Right kidney (tissue), 1 donor: ENCODE measurements at regions not wholly inside any gene's neighbourhood (a gene's known extent, or its start where the extent isn't known, plus 50 kb on each side); places are given as distances from the start of the nearest gene placed in this dataset.
"Not testable (repeated sequence)": the region's sequence is repeated elsewhere in the genome, so short reads cannot be mapped to it uniquely, and the experiment has no call there.

Experiments used
- DNase-seq: peaks from one replicate; pipeline ENCODE4 v3.0.0-alpha.2; 2016

- no peak for DNase-seq
Observed at GRCh38 chr9:31028137-31028536, 1356.3 kb upstream of the ACO1 start.

GRCh38 chr9:31030741-31031202 is 1353.7 kb upstream of the ACO1 start:
- DNase-seq: no peak

DNA sequence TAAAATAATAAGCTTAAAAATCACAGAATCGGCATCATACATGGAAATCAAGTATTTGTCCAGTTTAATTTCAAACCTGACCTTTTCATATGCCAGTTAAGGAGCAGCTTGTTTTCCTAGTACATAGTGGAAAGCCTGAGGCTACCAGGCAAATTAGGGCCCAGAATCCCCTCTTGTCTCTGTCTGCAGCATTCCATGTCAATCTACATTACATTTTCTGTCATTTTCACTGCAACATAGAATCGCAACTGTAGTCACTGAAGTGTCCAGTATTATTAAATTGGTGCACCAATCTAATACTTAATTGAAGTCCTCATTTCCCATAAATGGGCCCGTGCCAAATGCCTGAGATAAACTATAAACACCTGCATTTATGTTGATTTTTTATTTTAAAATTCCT is 1352.2 kb upstream of the ACO1 start:
- DNase-seq: no peak

GRCh38 chr9:31034311-31034710 is 1350.1 kb upstream of the ACO1 start:
- no peak for DNase-seq

DNA sequence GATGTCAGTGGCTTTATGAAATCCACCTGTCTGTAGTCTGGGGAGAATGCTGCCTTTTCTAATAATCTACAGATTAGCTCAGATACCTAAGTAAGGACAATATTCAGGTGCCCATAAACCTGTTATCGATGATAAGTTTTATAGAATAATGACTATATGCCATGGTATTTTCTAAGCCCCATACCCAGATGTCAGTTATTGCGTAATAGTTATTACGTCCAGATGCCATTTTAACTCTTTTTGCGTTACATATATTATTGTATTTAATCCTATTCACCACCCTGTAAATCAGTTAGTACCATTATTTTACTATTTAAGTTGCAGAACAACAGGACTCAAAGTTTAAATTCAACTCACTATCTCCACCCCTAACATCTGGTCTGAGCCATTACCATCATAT is 1343.9 kb upstream of the ACO1 start:
- DNase-seq: no peak

GRCh38 chr9:31045810-31046209 is 1338.6 kb upstream of the ACO1 start:
- DNase-seq: no peak

DNA sequence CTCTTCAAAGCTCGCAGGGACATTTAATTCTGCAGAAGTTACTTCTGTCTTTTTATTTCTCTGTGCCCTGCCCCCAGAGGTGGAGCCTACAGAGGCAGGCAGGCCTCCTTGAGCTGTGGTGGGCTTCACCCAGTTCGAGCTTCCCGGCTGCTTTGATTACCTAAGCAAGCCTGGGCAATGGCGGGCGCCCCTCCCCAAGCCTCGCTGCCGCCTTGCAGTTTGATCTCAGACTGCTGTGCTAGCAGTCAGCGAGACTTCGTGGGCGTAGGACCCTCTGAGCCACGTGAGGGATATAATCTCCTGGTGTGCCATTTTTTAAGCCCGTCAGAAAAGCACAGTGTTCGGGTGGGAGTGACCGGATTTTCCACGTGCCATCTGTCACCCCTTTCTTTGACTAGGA is 1322.9 kb upstream of the ACO1 start:
- DNase-seq: not testable (repeated sequence)

DNA sequence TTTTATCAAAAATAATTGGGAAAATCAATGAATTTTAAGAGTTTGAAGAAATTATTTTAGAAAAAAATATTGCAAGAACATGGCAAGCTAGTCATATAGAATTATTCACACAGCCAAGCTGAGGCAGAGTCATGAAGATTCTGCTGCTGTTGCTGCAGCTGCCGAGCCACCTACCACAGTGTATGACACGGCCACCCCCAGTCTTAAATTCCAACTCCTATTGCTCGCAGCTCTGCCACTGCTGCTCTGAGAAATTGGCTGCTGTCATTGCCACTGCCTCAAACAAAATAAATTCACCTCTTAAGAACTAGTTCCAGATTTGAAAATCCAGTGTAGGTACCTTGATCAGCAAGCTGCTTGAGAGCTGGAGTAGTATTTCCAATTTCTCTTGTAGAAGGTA is 1318.8 kb upstream of the ACO1 start:
- no peak for DNase-seq

DNA sequence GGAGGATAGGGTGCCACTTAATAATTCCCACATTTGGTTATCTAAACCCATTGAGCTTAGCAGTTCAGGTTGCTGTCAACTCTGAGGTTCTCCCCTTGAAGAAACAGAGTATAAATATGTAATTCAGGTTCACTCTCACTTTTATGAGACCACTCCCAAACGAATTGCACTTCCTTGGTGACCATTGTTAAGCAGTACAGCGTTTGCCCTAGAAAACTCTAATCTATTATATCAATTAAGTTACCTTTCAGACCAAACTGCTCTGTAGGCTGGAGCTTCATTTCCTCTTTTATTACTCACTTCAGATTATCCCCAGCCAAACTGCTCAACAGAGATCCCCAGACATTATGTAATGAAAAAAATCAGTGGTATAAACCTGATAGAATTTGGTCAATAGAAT is 1317.0 kb upstream of the ACO1 start:
- DNase-seq: no peak

DNA sequence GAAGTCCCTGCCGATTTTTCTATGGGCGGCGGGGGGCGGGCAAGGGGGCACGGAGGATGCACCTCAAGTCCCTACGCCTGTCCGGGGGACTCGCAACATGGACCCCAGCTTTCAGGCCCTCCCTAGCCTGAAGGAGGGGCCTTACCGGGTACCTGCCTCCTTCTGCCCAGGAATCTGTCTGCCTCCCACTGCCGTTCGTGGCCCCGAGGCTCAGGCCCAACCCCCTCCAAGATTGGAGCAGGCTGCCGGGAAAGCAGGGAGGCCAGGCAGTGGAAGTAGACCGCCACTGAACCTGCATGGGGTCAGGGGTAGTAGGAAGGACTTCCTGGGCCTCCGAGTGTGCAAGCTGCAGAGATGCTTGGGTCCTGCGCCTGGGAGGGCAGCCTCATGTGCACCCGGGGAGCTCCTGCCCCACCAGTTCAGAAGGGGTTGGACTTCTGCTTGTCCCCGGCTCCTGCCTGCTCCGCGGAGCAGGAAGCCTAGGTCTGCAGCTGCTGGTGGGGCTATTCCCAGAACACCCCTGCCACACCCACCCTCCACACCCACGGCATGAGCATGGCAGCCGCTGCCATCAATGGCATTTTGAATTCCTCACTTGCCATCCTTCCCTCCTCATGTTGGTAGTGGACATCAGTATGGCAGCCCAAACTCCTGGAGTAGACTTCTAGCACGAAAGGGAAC is 1312.7 kb upstream of the ACO1 start:
- DNase-seq: no peak

GRCh38 chr9:31078175-31078574 is 1306.3 kb upstream of the ACO1 start:
- no peak for DNase-seq

DNA sequence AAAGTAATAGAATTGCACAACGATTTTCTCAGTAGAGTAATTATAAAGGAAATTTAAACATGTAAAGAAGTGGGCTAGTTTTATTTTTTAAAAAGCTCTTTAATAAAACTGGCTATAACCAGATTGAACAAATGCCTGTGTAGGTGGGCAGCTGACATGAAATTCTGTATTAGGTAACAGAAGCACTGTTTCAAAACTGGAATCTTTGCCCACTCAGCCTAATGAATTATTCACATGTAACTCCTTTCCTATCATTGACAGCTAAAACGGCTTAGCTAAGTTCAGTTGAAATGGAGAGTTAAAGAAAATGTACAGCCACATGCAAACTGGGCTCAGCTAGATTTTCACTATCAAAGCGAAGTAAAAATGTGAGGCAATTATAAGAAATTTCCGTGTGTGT is 1300.1 kb upstream of the ACO1 start:
- no peak for DNase-seq

GRCh38 chr9:31089549-31090221 is 1294.8 kb upstream of the ACO1 start:
- DNase-seq: no peak

DNA sequence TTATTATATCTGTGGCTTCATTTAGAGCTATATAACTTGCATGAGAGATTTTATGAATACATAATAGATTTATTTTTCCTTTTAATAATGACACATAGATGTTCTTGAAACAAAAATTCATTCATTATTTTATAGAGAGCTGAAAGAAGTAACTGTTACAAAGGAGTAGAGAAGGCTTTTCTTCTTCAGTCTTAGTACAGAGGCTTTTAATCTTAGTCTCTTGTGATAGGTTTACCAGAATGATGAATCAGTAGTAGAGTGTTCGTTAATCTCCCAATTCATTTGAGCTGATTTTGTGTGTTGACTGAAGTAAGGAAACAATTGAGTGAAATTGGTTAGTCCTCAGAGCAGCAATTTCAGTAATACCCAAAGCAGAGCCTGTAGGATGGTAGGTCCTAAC is 1284.1 kb upstream of the ACO1 start:
- no peak for DNase-seq

- no peak for DNase-seq
Observed at GRCh38 chr9:31103836-31104235, 1280.6 kb upstream of the ACO1 start.

DNA sequence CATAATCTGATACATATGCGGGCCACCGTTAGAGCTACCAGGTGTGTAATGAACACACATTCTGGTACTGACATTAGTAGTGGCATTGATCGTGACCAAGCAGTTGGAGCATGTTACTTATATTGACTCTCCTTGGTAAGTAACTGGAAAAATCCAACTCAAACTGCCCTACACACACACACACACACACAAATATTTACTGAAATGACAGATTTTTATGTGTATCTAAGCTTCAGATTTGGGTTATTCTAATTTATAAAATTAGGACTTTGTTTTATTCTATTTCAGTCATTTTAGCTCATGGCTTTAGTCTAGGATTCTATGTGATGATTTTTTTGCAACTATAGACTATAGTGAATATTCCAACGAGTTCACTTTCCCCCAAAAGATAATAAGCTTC is 1280.2 kb upstream of the ACO1 start:
- DNase-seq: no peak

DNA sequence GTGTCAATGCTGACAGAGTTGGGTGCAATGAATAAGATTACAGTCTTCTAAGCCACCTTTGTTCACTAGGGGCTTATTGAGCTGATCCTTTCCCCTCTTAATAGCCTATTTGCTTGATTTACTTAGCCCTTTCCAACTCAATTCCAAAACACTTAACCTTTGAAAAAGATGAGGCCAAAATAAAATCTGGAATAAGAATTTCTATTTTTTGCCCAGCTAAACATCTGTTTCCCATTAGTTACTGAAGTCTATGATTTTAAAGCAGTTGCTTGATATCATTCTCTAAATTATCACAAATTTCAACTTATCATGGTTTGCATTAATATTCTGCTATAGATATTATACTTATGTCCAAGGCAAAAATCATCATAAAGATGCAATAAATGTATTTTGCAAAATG is 1272.0 kb upstream of the ACO1 start:
- no peak for DNase-seq

- no peak for DNase-seq
Observed at GRCh38 chr9:31114346-31114745, 1270.1 kb upstream of the ACO1 start.

DNA sequence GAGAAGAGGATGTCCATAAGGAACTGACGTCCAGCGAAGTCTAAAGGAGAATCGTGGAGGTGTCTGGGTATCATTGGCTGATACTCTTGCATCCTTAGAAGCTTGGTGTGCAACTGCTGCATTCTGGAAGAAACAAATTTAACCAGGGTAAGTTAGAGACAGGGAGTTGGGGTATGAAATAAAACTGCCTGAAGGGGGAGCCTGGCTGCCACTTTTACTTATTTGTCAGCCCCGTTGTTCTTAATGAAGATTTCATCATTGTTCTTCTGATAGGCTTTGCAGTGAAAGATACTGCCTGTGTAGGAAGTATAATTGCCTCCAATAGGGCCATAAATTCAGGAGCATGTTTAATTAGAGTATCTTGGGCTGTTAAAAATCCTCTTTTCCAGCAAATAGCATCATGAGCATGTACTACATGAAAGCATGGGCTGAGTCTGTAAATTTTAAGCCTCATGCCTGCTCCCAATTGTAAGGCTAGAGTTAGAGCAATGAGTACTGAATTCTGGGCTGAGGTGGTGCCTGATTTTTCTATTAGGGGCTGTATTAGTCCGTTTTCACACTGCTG is 1264.5 kb upstream of the ACO1 start:
- no peak for DNase-seq

DNA sequence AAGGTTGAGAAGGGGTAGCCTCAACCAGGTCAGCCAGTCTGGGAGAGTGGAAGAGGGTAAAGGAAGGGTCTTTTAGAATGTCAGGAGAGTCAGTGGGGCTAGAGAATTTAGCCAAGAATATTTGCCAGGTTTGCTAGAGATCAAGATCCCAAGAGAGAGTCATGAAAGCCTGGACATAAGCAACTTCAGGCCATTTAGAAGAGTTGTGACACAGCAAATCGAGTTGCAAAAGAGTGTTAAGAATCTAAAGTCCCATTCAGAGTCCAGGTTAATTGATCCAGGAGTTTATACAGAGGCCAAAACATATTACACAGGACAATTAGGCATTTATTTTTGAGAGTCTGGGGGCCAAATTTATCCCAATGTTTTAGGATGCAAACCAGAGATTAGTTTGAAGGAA is 1260.1 kb upstream of the ACO1 start:
- DNase-seq: no peak

- no peak for DNase-seq
Observed at GRCh38 chr9:31135567-31135966, 1248.9 kb upstream of the ACO1 start.

DNA sequence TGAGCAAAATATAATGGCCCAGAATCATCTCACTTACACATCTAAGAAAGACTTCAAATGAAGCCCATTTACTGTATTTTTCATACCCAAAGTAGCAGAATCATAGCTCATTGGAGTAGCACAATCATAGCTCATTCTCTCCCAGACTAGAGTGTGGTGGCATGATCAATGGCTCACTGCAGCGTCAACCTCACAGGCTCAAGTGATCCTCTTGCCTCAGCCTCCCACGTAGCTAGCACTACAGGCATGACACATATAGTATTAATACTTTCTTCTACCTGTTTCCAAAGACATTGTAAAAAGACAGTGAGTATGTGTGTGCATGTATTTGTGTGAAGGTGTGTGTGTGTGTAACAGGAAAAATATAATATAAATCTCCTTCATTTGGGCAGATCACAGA is 1247.9 kb upstream of the ACO1 start:
- DNase-seq: no peak

DNA sequence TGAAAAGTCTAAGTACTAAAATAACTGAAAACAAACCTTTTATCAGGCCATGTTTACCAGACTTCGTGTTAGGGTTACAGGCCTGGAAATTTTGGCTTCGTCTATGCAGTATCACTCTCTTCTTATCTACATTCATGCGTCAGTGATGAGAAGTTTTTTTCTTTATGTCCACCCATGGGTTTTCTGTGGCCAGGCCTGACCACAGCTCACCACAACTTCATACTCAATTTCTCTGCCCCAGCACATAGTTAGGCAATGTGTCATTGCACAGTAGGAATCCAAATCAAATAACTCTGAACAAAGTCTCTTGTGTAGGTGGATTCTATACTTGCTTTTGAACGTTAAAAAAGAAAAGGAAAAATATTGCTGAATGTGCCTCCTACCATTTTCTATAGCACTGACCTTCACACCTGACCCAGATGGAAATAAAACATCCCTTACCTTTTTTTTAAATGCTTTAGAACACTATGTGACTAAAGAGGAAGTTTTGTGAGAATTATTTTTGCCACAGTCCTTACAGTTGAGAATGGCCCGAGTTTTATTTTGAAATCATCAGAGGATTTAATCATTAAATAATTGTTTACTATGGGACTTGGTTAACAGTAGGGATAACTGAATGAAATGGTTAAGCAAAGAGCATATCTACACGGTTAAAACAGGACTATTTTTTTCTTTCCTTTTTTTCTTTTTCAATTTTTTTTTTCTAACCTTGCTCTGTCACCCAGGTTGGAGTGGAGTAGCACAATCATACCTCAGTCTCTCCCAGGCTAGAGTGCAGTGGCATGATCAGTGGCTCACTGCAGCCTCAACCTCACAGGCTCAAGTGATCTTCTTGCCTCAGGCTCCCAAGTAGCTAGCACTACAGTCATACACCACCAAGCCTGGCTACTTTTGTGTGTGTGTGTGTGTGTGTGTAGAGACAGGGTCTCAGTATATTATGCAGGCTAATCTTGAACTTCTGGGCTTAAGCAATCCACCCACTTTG is 1247.0 kb upstream of the ACO1 start:
- DNase-seq: no peak
